ENCODE measurements at regions not wholly inside any gene's neighbourhood (a gene's known extent, or its start where the extent isn't known, plus 50 kb on each side); places are given as distances from the start of the nearest gene placed in this dataset.

DNA sequence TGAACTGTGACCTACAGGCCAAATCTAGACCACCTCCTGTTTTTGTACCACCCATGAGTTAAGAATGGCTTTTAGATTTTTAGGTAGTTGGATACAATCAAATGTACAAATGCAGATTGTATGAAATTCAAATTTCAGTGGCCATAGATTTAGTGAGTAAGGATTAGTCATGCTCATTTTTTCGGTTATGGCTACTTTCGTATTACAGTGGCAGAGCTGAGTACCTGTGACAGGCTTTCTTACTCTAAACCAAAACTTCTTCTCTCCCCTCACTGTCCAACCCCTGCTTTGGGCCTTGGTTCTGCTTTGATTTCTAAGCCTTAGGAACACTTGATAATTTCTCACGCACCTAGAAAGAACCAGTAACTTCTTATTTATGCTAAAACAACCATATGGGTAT lies 82.1 kb downstream of the CDC42EP3 start:
- H3K9me3 ChIP-seq: no peaks in the 10 kb centered on the region
- H3K4me1 ChIP-seq: peaks cover 0 to 24% (median 12%) of the 10 kb centered on the region in 4 donors
- H3K27ac ChIP-seq: peak overlapping the region in 1 of 4 donors; percentile 15
- no peak overlapping the region for H3K4me3 ChIP-seq
- no peak for TF ChIP-seq POLR2A (IDR thresholded peaks at IDR 0.05)
- TF ChIP-seq, protein P1, sequence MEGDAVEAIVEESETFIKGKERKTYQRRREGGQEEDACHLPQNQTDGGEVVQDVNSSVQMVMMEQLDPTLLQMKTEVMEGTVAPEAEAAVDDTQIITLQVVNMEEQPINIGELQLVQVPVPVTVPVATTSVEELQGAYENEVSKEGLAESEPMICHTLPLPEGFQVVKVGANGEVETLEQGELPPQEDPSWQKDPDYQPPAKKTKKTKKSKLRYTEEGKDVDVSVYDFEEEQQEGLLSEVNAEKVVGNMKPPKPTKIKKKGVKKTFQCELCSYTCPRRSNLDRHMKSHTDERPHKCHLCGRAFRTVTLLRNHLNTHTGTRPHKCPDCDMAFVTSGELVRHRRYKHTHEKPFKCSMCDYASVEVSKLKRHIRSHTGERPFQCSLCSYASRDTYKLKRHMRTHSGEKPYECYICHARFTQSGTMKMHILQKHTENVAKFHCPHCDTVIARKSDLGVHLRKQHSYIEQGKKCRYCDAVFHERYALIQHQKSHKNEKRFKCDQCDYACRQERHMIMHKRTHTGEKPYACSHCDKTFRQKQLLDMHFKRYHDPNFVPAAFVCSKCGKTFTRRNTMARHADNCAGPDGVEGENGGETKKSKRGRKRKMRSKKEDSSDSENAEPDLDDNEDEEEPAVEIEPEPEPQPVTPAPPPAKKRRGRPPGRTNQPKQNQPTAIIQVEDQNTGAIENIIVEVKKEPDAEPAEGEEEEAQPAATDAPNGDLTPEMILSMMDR (IDR thresholded peaks at IDR 0.05): no peak
- no peaks in the 10 kb centered on the region for H3K36me3 ChIP-seq
- H3K27me3 ChIP-seq: no peaks in the 10 kb centered on the region
- DNase-seq: no peak

DNA sequence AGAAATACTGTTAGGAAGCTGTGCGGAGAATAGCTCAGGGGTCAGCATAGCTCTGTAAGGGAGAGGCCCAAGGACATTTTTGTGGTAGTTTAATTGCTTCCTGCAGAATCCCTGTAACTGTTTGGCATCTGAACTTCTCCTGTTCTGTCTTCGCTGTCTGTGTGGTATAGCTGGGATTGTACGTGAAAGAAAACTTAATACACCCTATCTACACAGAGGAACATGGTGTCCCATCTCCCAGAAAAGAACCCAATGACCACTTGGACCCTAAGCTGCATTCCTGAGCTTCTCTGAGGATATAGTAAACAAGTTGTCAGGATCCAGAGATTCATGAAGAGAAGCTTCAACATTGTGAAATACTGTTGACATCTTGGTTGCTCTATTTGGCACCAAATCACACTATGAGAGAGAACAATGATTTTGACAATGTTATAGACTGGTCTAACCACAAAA lies 81.3 kb downstream of the CDC42EP3 start:
- no peaks in the 10 kb centered on the region for H3K36me3 ChIP-seq
- H3K4me1 ChIP-seq: peaks cover 0 to 19% (median 12%) of the 10 kb centered on the region in 4 donors
- no peak for DNase-seq
- no peaks in the 10 kb centered on the region for H3K9me3 ChIP-seq
- H3K27ac ChIP-seq: peak overlapping the region in 2 of 4 donors; percentile 15 to 21
- TF ChIP-seq, protein P1 (IDR thresholded peaks at IDR 0.05): no peak
- no peak for TF ChIP-seq POLR2A (IDR thresholded peaks at IDR 0.05)
- no peak overlapping the region for H3K4me3 ChIP-seq
- H3K27me3 ChIP-seq: no peaks in the 10 kb centered on the region

Small RNAs in the stretch of these regions (small RNA-seq; reads per million reads assigned to genes)
- 0 reads per million in 2 donors for gene RNU6-1116P
